ENCODE measurements at regions not wholly inside any gene's neighbourhood (a gene's known extent, or its start where the extent isn't known, plus 50 kb on each side); places are given as distances from the start of the nearest gene placed in this dataset.

- no peak for TF ChIP-seq CTCF (IDR thresholded peaks at IDR 0.05)
- TF ChIP-seq POLR2A (IDR thresholded peaks at IDR 0.05) = no peak
These were observed 133.6 kb upstream of the VAMP7 start for GRCh38 chrX:155747520-155747919.
